GM12878 (cell line): ENCODE measurements at regions not wholly inside any gene's neighbourhood (a gene's known extent, or its start where the extent isn't known, plus 50 kb on each side); places are given as distances from the start of the nearest gene placed in this dataset.

Experiments
- CEBPB ChIP-seq, 2 experiments: fragments of 150-350 bp in 1 of 2; IDR thresholded peaks; 2 replicates each; pipeline ENCODE4 v1.6.1; 2012 to 2014; ENCODE audit warnings: low read depth in 2 of 2, low read length in 2 of 2, borderline replicate concordance in 1 of 2, inconsistent platforms in 1 of 2
- CHD2 ChIP-seq: IDR thresholded peaks from 2 replicates; pipeline ENCODE4 v1.6.1; 2011; ENCODE audit warnings: low read depth, low read length, improper control_type of control experiment, borderline replicate concordance
- CTCF ChIP-seq, 3 experiments: IDR thresholded peaks in 2 of 3; conservative IDR thresholded peaks in 1 of 3; 2 replicates each; pipeline ENCODE4 v1.5.1; 2011; ENCODE audit warnings: low read depth in 3 of 3, low read length in 3 of 3, mild to moderate bottlenecking in 3 of 3, control low read depth in 2 of 3, moderate library complexity in 2 of 3, inconsistent platforms in 1 of 3, mixed read lengths in 1 of 3; ENCODE audit not compliant: control insufficient read depth in 2 of 3, insufficient read depth in 1 of 3; ENCODE audit errors: extremely low read depth in 1 of 3
- E2F8 ChIP-seq: fragments of 450-650 bp; IDR thresholded peaks from 2 replicates; pipeline ENCODE4 v1.6.1; 2018; ENCODE audit warnings: mild to moderate bottlenecking, low read depth, moderate library complexity; ENCODE audit not compliant: partially characterized antibody
- EZH2 ChIP-seq: IDR thresholded peaks from 2 replicates; pipeline ENCODE4 v1.6.1; 2012; ENCODE audit warnings: low read depth, mild to moderate bottlenecking, control low read depth, inconsistent platforms, low read length, borderline replicate concordance; ENCODE audit not compliant: control insufficient read depth
- MXI1 ChIP-seq: fragments of 150-350 bp; IDR thresholded peaks from 2 replicates; pipeline ENCODE4 v1.6.1; 2011; ENCODE audit warnings: low read depth, mild to moderate bottlenecking, inconsistent platforms, low read length, improper control_type of control experiment
- RFX5 ChIP-seq: IDR thresholded peaks from 2 replicates; pipeline ENCODE4 v1.6.1; 2011; ENCODE audit warnings: low read depth, low read length, improper control_type of control experiment
- USF2 ChIP-seq: IDR thresholded peaks from 2 replicates; pipeline ENCODE4 v1.6.1; 2011; ENCODE audit warnings: low read depth, low read length, improper control_type of control experiment, borderline replicate concordance

GRCh38 chr17:72407336-72407909 is 286.6 kb downstream of the SOX9 start:
- TF ChIP-seq MXI1 (peak; percentile 66; the same call in 1 of the 2 replicates), CEBPB (IDR thresholded peaks at IDR 0.05; ENCODE audit: borderline replicate concordance in 1 of 2, low read depth in 2 of 2, low read length in 2 of 2) (no peak), EZH2 (no peak), CHD2 (no peak), CTCF (IDR thresholded peaks at IDR 0.05 in 2 of 3, conservative IDR thresholded peaks at IDR 0.05 in 1 of 3; ENCODE audit: control insufficient read depth in 2 of 3, extremely low read depth in 1 of 3, insufficient read depth in 1 of 3, low read depth in 3 of 3, low read length in 3 of 3) (no peak), USF2 (no peak), RFX5 (peak; percentile 79), E2F8 (no peak)
